AG08396 (cell line): ENCODE measurements at regions not wholly inside any gene's neighbourhood (a gene's known extent, or its start where the extent isn't known, plus 50 kb on each side); places are given as distances from the start of the nearest gene placed in this dataset.
"Not testable (repeated sequence)": the region's sequence is repeated elsewhere in the genome, so short reads cannot be mapped to it uniquely, and the experiment has no call there.

Source experiments
- DNase-seq: peaks from one replicate; pipeline ENCODE4 v3.0.0; 2012; ENCODE audit warnings: low spot score, mixed read lengths

GRCh38 chr14:52202151-52202550 is 65.3 kb upstream of the PTGDR start:
- no peak for DNase-seq

GRCh38 chr14:52190337-52190931 is 77.1 kb upstream of the PTGDR start:
- DNase-seq, result no peak

GRCh38 chr14:52189325-52189724 is 78.2 kb upstream of the PTGDR start:
- no peak for DNase-seq

- DNase-seq, result no peak
These were observed 79.1 kb upstream of the PTGDR start for GRCh38 chr14:52188381-52188780.

- DNase-seq, result no peak
These were observed 82.3 kb upstream of the PTGDR start for GRCh38 chr14:52185178-52185577.

DNA sequence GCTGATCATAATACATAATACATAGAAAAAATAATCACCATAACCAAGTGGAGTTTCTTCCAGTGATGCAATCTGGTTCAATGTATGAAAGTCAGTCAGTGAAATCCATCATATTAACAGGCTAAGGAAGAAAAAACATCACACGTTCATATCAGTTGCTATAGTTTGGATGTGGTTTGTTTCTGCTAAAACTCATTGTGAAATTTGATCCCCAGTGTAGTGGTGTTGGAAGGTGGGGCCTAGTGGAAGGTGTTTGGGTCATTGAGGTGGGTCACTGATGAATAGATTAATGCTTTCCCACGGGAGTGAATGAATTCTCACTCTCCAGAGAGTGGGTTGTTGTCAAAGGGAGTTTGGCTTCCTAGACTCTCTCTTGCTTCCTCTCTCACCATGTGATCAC is 84.6 kb upstream of the PTGDR start:
- DNase-seq, result no peak

- no peak for DNase-seq
These were observed 88.2 kb upstream of the PTGDR start for GRCh38 chr14:52179141-52179790.

DNA sequence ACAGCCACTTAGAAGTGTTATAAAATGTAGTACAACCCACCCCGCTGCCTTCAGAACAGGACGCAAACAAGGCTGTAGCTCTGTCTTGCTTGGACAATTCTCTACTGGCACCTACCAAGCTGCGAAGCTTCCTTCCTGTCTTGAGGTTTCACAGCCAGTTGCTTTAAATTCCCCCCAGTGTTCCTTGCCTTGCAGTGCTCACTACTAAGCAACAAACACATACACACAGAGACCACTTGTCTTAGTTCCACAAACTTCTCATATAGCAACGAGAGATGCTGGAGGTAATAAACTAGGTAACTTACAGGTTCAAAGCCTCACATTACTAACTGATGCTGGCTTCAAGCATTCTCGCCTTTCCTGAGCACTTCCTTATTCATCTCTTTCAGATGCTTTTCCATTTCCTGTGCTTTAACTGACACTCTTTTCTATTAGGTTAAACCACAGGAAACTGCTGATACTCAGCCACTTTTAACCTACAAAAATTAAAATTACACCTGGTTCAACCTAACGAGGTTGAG is 91.5 kb upstream of the PTGDR start:
- DNase-seq, result no peak

- DNase-seq, result not testable (repeated sequence)
These were observed 95.6 kb upstream of the PTGDR start for GRCh38 chr14:52171932-52172331.

GRCh38 chr14:52166822-52167221 is 98.0 kb upstream of the NID2 start:
- no peak for DNase-seq

DNA sequence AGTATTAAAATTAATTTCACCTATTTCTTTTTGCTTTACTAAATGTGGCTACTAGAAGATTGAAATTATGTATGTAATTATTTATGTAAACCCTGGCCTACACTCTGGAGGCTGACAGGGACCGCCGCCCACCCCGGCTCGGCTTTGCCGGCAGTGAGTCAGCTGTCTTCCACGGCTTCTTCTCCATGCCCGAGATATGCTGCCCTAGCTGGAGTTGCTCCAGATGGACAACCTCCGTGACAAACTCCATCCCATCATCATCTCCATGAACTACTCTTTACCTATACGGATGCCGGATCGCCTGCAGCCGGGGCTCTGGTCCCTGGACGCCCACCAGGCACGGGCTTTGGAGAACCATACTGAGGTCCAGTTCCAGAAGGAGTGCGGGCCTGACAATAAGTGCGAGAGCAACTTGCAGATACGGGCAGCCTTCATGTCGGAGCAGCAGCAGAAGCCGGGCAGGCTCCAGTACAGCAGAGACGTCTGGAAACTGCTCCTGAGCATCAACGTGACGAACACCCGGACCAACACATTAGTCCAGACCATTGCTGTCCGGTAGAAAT is 86.9 kb upstream of the NID2 start:
- no peak for DNase-seq

DNA sequence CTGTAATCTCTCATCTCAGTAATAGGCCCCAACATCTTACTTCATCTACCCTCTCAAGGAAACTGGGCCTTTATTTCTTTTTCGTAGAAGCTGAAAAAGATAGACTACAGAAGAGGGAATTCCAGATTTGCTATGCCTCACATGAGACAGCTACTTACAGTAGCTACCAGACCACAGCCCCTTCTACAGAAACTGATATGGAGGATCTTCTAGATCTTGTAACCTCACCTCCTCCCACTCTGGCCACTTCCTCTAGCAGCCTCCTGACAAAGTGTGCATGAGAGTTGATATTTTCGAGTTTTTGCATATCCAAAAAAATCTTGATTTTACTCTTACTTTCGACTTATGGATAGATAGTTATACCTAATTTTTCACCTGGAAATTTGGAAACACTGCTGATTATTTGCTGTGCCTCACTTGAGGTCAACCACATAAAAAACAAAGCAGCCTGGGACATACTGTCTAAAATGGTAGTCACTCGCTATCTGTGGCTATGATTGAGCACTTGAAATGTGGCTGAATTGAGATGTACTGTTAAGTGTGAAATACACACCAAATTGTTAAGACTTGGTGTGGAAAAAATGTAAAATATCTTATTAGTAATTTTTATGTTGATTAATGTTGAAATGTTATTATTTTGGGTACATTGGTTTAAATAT is 86.3 kb upstream of the NID2 start:
- DNase-seq, result no peak

DNA sequence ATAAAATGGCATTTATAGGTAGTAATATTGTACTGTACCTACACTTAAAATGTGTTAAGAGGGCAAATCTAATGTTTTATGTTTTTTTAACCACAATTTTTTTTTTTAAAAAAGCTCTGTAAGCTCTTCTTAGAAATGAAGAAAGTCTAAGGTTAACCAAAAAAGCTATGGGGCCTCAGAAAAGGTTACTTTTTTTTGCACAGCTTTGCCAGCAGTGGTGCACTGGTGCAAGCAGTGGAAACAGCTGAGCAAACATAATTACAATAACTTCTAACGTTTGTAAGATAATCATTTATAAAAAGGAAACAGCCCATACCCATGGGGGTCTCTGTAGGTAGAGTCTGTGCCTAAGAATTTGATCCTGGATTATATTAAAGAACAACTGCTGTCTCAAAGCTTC is 85.1 kb upstream of the NID2 start:
- no peak for DNase-seq

DNA sequence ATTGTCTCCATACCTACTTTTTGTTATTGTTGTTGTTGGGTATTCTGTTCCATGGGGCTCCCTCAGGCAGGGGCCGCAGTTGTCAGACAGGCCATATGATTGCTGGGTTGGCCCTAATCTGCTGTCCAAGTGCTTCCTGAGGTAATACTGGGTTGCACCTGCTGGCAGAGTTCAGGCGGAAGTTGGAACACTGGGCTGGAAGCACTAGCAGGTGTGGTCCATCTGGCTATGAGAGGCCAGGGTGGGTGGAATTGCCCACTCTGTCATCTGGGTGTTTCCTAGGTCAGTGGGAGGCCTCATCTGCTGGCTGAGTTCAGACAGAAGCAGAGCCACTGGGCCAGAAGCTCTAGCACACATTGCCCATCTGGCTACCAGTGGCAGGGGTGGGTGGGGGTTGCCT is 81.3 kb upstream of the NID2 start:
- DNase-seq, result no peak

DNA sequence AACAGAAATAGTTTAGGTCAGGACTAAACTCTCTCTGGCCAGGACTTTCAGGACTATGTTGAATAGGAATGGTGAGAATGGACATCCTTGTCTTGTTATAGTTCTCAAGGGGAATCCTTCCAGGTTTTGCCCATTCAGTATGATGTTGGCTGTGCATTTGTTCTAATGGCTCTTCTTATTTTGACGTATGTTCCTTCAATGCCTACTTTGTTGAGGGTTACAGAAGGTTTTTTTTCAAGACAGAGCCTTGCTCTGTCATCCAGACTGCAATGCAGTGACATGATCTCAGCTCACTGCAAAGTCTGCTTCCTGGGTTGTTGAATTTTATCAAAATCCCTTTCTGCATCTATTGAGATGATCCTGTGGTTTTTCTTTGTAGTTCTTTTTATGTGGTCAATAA is 79.5 kb upstream of the NID2 start:
- DNase-seq, result no peak

DNA sequence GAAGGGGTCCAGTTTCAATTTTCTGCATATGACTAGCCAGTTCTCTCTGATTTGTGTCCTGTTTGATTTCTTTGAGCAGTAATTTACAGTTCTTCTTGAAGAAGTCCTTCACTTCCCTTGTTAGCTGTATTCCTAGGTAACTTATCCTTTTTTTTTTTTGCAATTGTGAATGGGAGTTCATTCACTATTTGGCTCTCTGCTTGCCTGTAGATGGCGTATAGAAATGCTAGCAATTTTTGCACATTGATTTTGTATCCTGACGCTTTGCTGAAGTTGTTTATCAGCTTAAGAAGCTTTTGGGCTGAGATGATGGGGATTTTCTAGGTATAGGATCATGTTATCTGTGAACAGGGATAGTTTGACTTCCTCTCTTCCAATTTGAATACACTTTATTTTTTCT is 77.6 kb upstream of the NID2 start:
- no peak for DNase-seq

- not testable (repeated sequence) for DNase-seq
These were observed 75.2 kb upstream of the NID2 start for GRCh38 chr14:52144099-52144498.

DNA sequence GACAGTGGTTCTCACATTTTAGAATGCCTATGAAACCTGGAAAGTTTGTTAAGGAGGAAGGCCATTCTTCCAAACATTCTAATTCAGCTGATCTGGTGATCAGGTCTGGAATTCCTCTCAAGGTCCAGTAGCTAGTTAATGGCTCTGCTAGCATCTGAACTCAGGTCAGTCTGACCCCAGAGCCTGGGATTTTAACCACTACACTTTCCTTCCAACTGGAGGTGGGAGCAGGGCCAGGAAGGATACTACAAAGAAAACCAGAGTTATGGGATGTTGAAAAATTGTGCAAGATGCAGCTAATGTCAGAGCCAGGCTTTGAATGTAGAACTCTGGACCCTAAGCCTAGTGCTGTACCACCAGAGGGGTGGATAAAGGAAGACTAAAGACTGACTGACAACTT is 73.6 kb upstream of the NID2 start:
- no peak for DNase-seq

GRCh38 chr14:52131640-52132320 is 62.9 kb upstream of the NID2 start:
- peak; percentile 92 for DNase-seq

- DNase-seq, result no peak
These were observed 60.9 kb upstream of the NID2 start for GRCh38 chr14:52129721-52130120.

GRCh38 chr14:52125885-52126284 is 57.0 kb upstream of the NID2 start:
- no peak for DNase-seq
